A549 (cell line): ENCODE measurements at regions not wholly inside any gene's neighbourhood (a gene's known extent, or its start where the extent isn't known, plus 50 kb on each side); places are given as distances from the start of the nearest gene placed in this dataset.

ENCODE experiments used
- BHLHE40 ChIP-seq: IDR thresholded peaks from 2 replicates; pipeline ENCODE4 v1.6.1; 2012; ENCODE audit warnings: low read depth, low read length, inconsistent platforms
- CHD2 ChIP-seq: fragments of 150-350 bp; IDR thresholded peaks from 2 replicates; pipeline ENCODE4 v1.6.1; 2014; ENCODE audit warnings: low read length; ENCODE audit not compliant: partially characterized antibody
- CTCF ChIP-seq: fragments of >200 bp; sonication (Bioruptor Twin); formaldehyde crosslinking; IDR thresholded peaks from 3 replicates; pipeline ENCODE4 v1.5.1; 2016
- ELK1 ChIP-seq: fragments of 150-350 bp; IDR thresholded peaks from 2 replicates; pipeline ENCODE4 v1.6.1; 2014; ENCODE audit warnings: low read depth, mild to moderate bottlenecking, low read length
- ESRRA ChIP-seq: fragments of 150-350 bp; IDR thresholded peaks from 2 replicates; pipeline ENCODE4 v1.6.1; 2014; ENCODE audit warnings: mild to moderate bottlenecking, low read length, borderline replicate concordance
- KDM1A ChIP-seq: fragments of 200-600 bp; sonication (generic); IDR thresholded peaks from 2 replicates; pipeline ENCODE4 v1.6.1; 2016; ENCODE audit warnings: low read depth, mild to moderate bottlenecking
- POLR2A ChIP-seq: IDR thresholded peaks from 2 replicates; pipeline ENCODE4 v1.6.1; 2012; ENCODE audit warnings: mild to moderate bottlenecking, low read length
- RNF2 ChIP-seq: fragments of 200-600 bp; sonication (generic); IDR thresholded peaks from 2 replicates; pipeline ENCODE4 v1.6.1; 2016; ENCODE audit warnings: low read depth, mild to moderate bottlenecking, antibody characterized with exemption, moderate library complexity, borderline replicate concordance
- SMC3 ChIP-seq: fragments of >200 bp; sonication (Bioruptor Twin); formaldehyde crosslinking; IDR thresholded peaks from 3 replicates; pipeline ENCODE4 v1.6.1; 2018; ENCODE audit warnings: inconsistent platforms
- USF2 ChIP-seq: fragments of 450-650 bp; IDR thresholded peaks from 2 replicates; pipeline ENCODE4 v1.6.1; 2014; ENCODE audit warnings: antibody characterized with exemption

- TF ChIP-seq CTCF (no peak), ESRRA (no peak), BHLHE40 (no peak), POLR2A (no peak), KDM1A (no peak), SMC3 (no peak), ELK1 (no peak), USF2 (no peak), CHD2 (no peak), RNF2 (no peak)
Measured at GRCh38 chr10:78868861-78869260, 199.9 kb upstream of the ZMIZ1 start.
